Panc1 (cell line): ENCODE measurements at regions not wholly inside any gene's neighbourhood (a gene's known extent, or its start where the extent isn't known, plus 50 kb on each side); places are given as distances from the start of the nearest gene placed in this dataset.
"Not testable (repeated sequence)": the region's sequence is repeated elsewhere in the genome, so short reads cannot be mapped to it uniquely, and the experiment has no call there.

Experiments
- ATAC-seq: fragments of 200-7000 bp; cut with Tn5 transposase; 2 replicates; pipeline ENCODE4 v1.9.1; 2020; ENCODE audit warnings: mild to moderate bottlenecking, moderate library complexity
- BruUV-seq: library from RNA; stranded (reverse); fragments of 400-500 nt; replicated peaks from 2 replicates; lab custom pipeline; 2021; lab: Mats Ljungman, UMichigan
- CTCF ChIA-PET: fragments of 300-600 bp; sonication (Branson Sonifier 250); formaldehyde crosslinking; loops from one replicate; lab custom pipeline; 2022; ENCODE audit warnings: antibody characterized with exemption; lab: Charles Lee
- POLR2A ChIA-PET: fragments of 300-600 bp; sonication (Branson Sonifier 250); formaldehyde crosslinking; loops from one replicate; lab custom pipeline; 2022; ENCODE audit warnings: antibody characterized with exemption; lab: Charles Lee
- DNase-seq: peaks from one replicate; pipeline ENCODE4 v3.0.0-alpha.2; 2010; ENCODE audit warnings: low read depth, low spot score
- H3K27ac ChIP-seq: 2 replicates; pipeline ENCODE4 v1.5.1; 2011; ENCODE audit warnings: mild to moderate bottlenecking, low read length, inconsistent platforms
- H3K27me3 ChIP-seq: fragments of 200-500 bp; sonication (Bioruptor generic); 2 replicates; pipeline ENCODE4 v1.6.0; 2014; ENCODE audit warnings: low read length, inconsistent platforms; ENCODE audit not compliant: control insufficient read depth, insufficient read depth
- H3K36me3 ChIP-seq: fragments of 200-500 bp; sonication (Bioruptor generic); 2 replicates; pipeline ENCODE4 v1.5.1; 2014; ENCODE audit warnings: inconsistent platforms, mild to moderate bottlenecking, low read length, moderate library complexity; ENCODE audit not compliant: control insufficient read depth, insufficient read depth
- H3K4me1 ChIP-seq: 2 replicates; pipeline ENCODE4 v1.5.1; 2011; ENCODE audit warnings: inconsistent platforms, mild to moderate bottlenecking, low read length, moderate library complexity; ENCODE audit not compliant: control insufficient read depth, insufficient read depth
- H3K4me3 ChIP-seq, 2 experiments: 2 replicates each; pipeline ENCODE4 v1.5.1; 2011 to 2012; ENCODE audit warnings: low read depth in 2 of 2, low read length in 2 of 2, mild to moderate bottlenecking in 2 of 2, inconsistent platforms in 1 of 2, moderate library complexity in 1 of 2
- H3K9me3 ChIP-seq: fragments of 200-500 bp; sonication (Bioruptor generic); 2 replicates; pipeline ENCODE4 v1.5.1; 2014; ENCODE audit warnings: low read depth, mild to moderate bottlenecking, inconsistent platforms, low read length, moderate library complexity; ENCODE audit not compliant: control insufficient read depth, insufficient read depth
- CTCF ChIP-seq: fragments of 450-650 bp; IDR thresholded peaks from 2 replicates; pipeline ENCODE4 v1.5.1; 2017; ENCODE audit warnings: mild to moderate bottlenecking
- POLR2AphosphoS5 ChIP-seq: IDR thresholded peaks from 2 replicates; pipeline ENCODE4 v1.6.1; 2012; ENCODE audit warnings: mild to moderate bottlenecking, low read depth, low read length, moderate library complexity
- REST ChIP-seq, 2 experiments: IDR thresholded peaks; 2 replicates each; pipeline ENCODE4 v1.6.1; 2011 to 2012; ENCODE audit warnings: low read depth in 2 of 2, control low read depth in 1 of 2, low read length in 1 of 2, mild to moderate bottlenecking in 1 of 2, moderate library complexity in 1 of 2; ENCODE audit not compliant: insufficient read depth in 1 of 2
- SIN3A ChIP-seq: IDR thresholded peaks from 2 replicates; pipeline ENCODE4 v1.6.1; 2012; ENCODE audit warnings: low read depth, mild to moderate bottlenecking, low read length, moderate library complexity, borderline replicate concordance; ENCODE audit not compliant: insufficient read depth
- TCF7L2 ChIP-seq: IDR thresholded peaks from 2 replicates; pipeline ENCODE4 v1.6.1; 2011; ENCODE audit warnings: mild to moderate bottlenecking, low read depth, low read length, inconsistent platforms
- in situ Hi-C: cut with HindIII; loops from 2 replicates; pipeline ENCODE4 v1.10.0; 2016; ENCODE audit warnings: low sequenced_read_pairs, low pct_unique_long_range_greater_than_20kb
- intact Hi-C: fragments of 100-400 bp; cut with micrococcal nuclease; formaldehyde crosslinking; loops from one replicate; pipeline ENCODE4 v1.10.0; 2022; ENCODE audit not compliant: unreplicated experiment

GRCh38 chr2:242044313-242044590 is 174.7 kb downstream of the RTP5 start:
- Histone ChIP-seq H3K27ac (no peak overlapping the region), H3K36me3 (no peaks in the 10 kb centered on the region), H3K27me3 (peaks cover 2% of the 10 kb centered on the region; the same call in 1 of the 2 replicates), H3K9me3 (no peaks in the 10 kb centered on the region), H3K4me3 (no peak overlapping the region), H3K4me1 (no peaks in the 10 kb centered on the region)
- DNase-seq (no peak), ATAC-seq (no peak)
- TF ChIP-seq SIN3A: no peak
- no peak for TF ChIP-seq TCF7L2
- TF ChIP-seq REST (IDR thresholded peaks at IDR 0.05; ENCODE audit: insufficient read depth in 1 of 2, low read depth in 2 of 2, low read length in 1 of 2): no peak
- no peak for TF ChIP-seq POLR2AphosphoS5
- no peak for TF ChIP-seq CTCF
- ChIA-PET CTCF (no interaction called here), POLR2A (no interaction called here)
- in situ Hi-C loops (no loop called here), intact Hi-C loops (no loop called here)
- no TSS peak for BruUV-seq

GRCh38 chr2:242045596-242046144 is 176.1 kb downstream of the RTP5 start:
- in situ Hi-C loops, H3K27me3 ChIP-seq, POLR2A ChIA-PET, ATAC-seq, H3K4me3 ChIP-seq, H3K9me3 ChIP-seq, H3K36me3 ChIP-seq, H3K27ac ChIP-seq, BruUV-seq, H3K4me1 ChIP-seq, CTCF ChIA-PET, intact Hi-C loops, DNase-seq: not testable (repeated sequence)

- Histone ChIP-seq H3K4me3 (no peak overlapping the region), H3K27ac (no peak overlapping the region), H3K4me1 (no peaks in the 10 kb centered on the region), H3K9me3 (no peaks in the 10 kb centered on the region), H3K27me3 (peaks cover 9% of the 10 kb centered on the region), H3K36me3 (no peaks in the 10 kb centered on the region)
- DNase-seq (no peak), ATAC-seq (no peak)
- POLR2A ChIA-PET: no interaction called here
- in situ Hi-C loops: no loop called here
- CTCF ChIA-PET: no interaction called here
- TF ChIP-seq TCF7L2: no peak
- no peak for TF ChIP-seq REST (IDR thresholded peaks at IDR 0.05; ENCODE audit: insufficient read depth in 1 of 2, low read depth in 2 of 2, low read length in 1 of 2)
- no peak for TF ChIP-seq POLR2AphosphoS5
- TF ChIP-seq CTCF: no peak
- no peak for TF ChIP-seq SIN3A
- no TSS peak for BruUV-seq
- intact Hi-C loops: no loop called here
Measured at GRCh38 chr2:242046206-242046826, 176.8 kb downstream of the RTP5 start.
